GM12878 (cell line): ENCODE measurements at regions not wholly inside any gene's neighbourhood (a gene's known extent, or its start where the extent isn't known, plus 50 kb on each side); places are given as distances from the start of the nearest gene placed in this dataset.

ENCODE experiments used
- MTA3 ChIP-seq: IDR thresholded peaks from 2 replicates; pipeline ENCODE4 v1.6.1; 2012; ENCODE audit warnings: low read length, inconsistent platforms, borderline replicate concordance
- POLR2AphosphoS2 ChIP-seq: IDR thresholded peaks from 2 replicates; pipeline ENCODE4 v1.6.1; 2011; ENCODE audit warnings: low read depth, mild to moderate bottlenecking, low read length, improper control_type of control experiment, moderate library complexity
- SMAD5 ChIP-seq: IDR thresholded peaks from 2 replicates; pipeline ENCODE4 v1.6.1; 2016; ENCODE audit warnings: antibody characterized with exemption, low read depth
- ZSCAN29 ChIP-seq: fragments of 450-650 bp; IDR thresholded peaks from 2 replicates; pipeline ENCODE4 v1.6.1; 2017; ENCODE audit warnings: mild to moderate bottlenecking, moderate library complexity
- TF ChIP-seq, protein P1 (sequence below): IDR thresholded peaks from 2 replicates; pipeline ENCODE4 v1.6.1; 2012; ENCODE audit warnings: improper control_type of control experiment, low read depth, low read length; ENCODE audit not compliant: insufficient replicate concordance
- TF ChIP-seq, protein P2 (sequence below): fragments of 150-350 bp; IDR thresholded peaks from 2 replicates; pipeline ENCODE4 v1.6.1; 2016; ENCODE audit warnings: low read depth, low read length
- TF ChIP-seq, protein P3 (sequence below): fragments of 450-650 bp; IDR thresholded peaks from 2 replicates; pipeline ENCODE4 v1.6.1; 2017; ENCODE audit warnings: low read depth, mild to moderate bottlenecking, moderate library complexity
- TF ChIP-seq, protein P4 (sequence below): IDR thresholded peaks from 2 replicates; pipeline ENCODE4 v1.6.1; 2012; ENCODE audit warnings: low read depth, low read length, improper control_type of control experiment

DNA sequence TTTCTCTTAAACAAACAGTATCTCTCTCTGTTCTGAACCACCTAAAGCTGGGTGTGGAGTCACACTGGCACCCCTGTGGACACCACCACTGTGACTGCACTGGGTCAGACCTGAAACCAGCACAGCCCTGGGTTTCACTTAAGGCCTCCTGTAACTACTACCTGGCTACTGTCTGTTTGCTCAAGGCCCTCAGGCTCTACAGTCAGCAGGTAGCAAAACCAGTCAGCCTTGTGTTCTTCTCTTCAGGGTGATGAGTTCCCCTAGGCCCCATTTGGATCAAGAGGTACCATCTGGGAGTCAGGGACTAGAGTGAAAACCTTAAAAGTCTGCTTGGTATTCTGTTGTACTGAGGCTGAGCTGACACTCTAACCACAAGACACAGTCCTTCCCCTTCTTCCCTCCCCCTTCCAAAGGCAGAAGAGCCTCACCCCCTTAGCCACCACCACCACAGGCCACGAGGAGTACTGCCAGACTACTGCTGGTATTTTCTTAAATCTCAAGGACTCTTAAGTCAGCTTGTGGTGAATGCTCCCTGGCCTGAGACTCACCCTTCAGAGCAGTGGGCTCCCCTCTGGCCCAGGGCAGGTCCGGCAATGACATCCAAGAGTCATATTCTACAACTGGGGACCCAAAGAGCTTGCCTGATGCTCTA, 153.2 kb upstream of the MON1B start (continued):
- TF ChIP-seq, protein P1, sequence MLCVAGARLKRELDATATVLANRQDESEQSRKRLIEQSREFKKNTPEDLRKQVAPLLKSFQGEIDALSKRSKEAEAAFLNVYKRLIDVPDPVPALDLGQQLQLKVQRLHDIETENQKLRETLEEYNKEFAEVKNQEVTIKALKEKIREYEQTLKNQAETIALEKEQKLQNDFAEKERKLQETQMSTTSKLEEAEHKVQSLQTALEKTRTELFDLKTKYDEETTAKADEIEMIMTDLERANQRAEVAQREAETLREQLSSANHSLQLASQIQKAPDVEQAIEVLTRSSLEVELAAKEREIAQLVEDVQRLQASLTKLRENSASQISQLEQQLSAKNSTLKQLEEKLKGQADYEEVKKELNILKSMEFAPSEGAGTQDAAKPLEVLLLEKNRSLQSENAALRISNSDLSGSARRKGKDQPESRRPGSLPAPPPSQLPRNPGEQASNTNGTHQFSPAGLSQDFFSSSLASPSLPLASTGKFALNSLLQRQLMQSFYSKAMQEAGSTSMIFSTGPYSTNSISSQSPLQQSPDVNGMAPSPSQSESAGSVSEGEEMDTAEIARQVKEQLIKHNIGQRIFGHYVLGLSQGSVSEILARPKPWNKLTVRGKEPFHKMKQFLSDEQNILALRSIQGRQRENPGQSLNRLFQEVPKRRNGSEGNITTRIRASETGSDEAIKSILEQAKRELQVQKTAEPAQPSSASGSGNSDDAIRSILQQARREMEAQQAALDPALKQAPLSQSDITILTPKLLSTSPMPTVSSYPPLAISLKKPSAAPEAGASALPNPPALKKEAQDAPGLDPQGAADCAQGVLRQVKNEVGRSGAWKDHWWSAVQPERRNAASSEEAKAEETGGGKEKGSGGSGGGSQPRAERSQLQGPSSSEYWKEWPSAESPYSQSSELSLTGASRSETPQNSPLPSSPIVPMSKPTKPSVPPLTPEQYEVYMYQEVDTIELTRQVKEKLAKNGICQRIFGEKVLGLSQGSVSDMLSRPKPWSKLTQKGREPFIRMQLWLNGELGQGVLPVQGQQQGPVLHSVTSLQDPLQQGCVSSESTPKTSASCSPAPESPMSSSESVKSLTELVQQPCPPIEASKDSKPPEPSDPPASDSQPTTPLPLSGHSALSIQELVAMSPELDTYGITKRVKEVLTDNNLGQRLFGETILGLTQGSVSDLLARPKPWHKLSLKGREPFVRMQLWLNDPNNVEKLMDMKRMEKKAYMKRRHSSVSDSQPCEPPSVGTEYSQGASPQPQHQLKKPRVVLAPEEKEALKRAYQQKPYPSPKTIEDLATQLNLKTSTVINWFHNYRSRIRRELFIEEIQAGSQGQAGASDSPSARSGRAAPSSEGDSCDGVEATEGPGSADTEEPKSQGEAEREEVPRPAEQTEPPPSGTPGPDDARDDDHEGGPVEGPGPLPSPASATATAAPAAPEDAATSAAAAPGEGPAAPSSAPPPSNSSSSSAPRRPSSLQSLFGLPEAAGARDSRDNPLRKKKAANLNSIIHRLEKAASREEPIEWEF = no peak
- TF ChIP-seq MTA3 (no peak), SMAD5 (no peak), ZSCAN29 (no peak), POLR2AphosphoS2 (no peak)
- TF ChIP-seq, protein P2, sequence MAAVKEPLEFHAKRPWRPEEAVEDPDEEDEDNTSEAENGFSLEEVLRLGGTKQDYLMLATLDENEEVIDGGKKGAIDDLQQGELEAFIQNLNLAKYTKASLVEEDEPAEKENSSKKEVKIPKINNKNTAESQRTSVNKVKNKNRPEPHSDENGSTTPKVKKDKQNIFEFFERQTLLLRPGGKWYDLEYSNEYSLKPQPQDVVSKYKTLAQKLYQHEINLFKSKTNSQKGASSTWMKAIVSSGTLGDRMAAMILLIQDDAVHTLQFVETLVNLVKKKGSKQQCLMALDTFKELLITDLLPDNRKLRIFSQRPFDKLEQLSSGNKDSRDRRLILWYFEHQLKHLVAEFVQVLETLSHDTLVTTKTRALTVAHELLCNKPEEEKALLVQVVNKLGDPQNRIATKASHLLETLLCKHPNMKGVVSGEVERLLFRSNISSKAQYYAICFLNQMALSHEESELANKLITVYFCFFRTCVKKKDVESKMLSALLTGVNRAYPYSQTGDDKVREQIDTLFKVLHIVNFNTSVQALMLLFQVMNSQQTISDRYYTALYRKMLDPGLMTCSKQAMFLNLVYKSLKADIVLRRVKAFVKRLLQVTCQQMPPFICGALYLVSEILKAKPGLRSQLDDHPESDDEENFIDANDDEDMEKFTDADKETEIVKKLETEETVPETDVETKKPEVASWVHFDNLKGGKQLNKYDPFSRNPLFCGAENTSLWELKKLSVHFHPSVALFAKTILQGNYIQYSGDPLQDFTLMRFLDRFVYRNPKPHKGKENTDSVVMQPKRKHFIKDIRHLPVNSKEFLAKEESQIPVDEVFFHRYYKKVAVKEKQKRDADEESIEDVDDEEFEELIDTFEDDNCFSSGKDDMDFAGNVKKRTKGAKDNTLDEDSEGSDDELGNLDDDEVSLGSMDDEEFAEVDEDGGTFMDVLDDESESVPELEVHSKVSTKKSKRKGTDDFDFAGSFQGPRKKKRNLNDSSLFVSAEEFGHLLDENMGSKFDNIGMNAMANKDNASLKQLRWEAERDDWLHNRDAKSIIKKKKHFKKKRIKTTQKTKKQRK = no peak
- TF ChIP-seq, protein P3, sequence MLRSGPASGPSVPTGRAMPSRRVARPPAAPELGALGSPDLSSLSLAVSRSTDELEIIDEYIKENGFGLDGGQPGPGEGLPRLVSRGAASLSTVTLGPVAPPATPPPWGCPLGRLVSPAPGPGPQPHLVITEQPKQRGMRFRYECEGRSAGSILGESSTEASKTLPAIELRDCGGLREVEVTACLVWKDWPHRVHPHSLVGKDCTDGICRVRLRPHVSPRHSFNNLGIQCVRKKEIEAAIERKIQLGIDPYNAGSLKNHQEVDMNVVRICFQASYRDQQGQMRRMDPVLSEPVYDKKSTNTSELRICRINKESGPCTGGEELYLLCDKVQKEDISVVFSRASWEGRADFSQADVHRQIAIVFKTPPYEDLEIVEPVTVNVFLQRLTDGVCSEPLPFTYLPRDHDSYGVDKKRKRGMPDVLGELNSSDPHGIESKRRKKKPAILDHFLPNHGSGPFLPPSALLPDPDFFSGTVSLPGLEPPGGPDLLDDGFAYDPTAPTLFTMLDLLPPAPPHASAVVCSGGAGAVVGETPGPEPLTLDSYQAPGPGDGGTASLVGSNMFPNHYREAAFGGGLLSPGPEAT = no peak
- TF ChIP-seq, protein P4, sequence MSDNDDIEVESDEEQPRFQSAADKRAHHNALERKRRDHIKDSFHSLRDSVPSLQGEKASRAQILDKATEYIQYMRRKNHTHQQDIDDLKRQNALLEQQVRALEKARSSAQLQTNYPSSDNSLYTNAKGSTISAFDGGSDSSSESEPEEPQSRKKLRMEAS = no peak
